GM19351 (cell line): ENCODE measurements at regions not wholly inside any gene's neighbourhood (a gene's known extent, or its start where the extent isn't known, plus 50 kb on each side); places are given as distances from the start of the nearest gene placed in this dataset.
A peak's percentile ranks its signal among the peaks of the same experiment; 100 is the strongest.

Experiments used
- ATAC-seq: cut with Tn5 transposase; IDR thresholded peaks from one replicate; pipeline ENCODE4 v1.9.1; 2021; ENCODE audit warnings: mild to moderate bottlenecking, moderate library complexity; ENCODE audit not compliant: unreplicated experiment

- no peak for ATAC-seq
Observed at GRCh38 chr2:15040429-15041084, 408.0 kb downstream of the LRATD1 start.

GRCh38 chr2:15041429-15041837 lies 408.9 kb downstream of the LRATD1 start:
- ATAC-seq, result no peak

GRCh38 chr2:15042801-15043217 lies 410.3 kb downstream of the LRATD1 start:
- no peak for ATAC-seq

- ATAC-seq, result no peak
Observed at GRCh38 chr2:15043336-15044058, 411.0 kb downstream of the LRATD1 start.

GRCh38 chr2:15045054-15045453 lies 412.5 kb downstream of the LRATD1 start:
- ATAC-seq, result no peak

GRCh38 chr2:15047184-15047583 lies 414.7 kb downstream of the LRATD1 start:
- ATAC-seq, result no peak

GRCh38 chr2:15048000-15048399 lies 415.5 kb downstream of the LRATD1 start:
- ATAC-seq, result no peak

- ATAC-seq, result no peak
Observed at GRCh38 chr2:15049096-15049993, 416.8 kb downstream of the LRATD1 start.

- ATAC-seq, result no peak
Observed at GRCh38 chr2:15050483-15050882, 418.0 kb downstream of the LRATD1 start.

- no peak for ATAC-seq
Observed at GRCh38 chr2:15053542-15053941, 421.0 kb downstream of the LRATD1 start.

GRCh38 chr2:15058015-15058720 lies 425.7 kb downstream of the LRATD1 start:
- peak; percentile 80 for ATAC-seq

GRCh38 chr2:15058721-15059157 lies 426.2 kb downstream of the LRATD1 start:
- no peak for ATAC-seq

GRCh38 chr2:15059870-15060512 lies 427.5 kb downstream of the LRATD1 start:
- ATAC-seq, result no peak

GRCh38 chr2:15061268-15061667 lies 428.8 kb downstream of the LRATD1 start:
- no peak for ATAC-seq

- no peak for ATAC-seq
Observed at GRCh38 chr2:15066138-15066537, 433.6 kb downstream of the LRATD1 start.

- no peak for ATAC-seq
Observed at GRCh38 chr2:15069149-15069548, 436.6 kb downstream of the LRATD1 start.

- ATAC-seq, result no peak
Observed at GRCh38 chr2:15072836-15073235, 440.3 kb downstream of the LRATD1 start.

- ATAC-seq, result no peak
Observed at GRCh38 chr2:15073664-15074063, 441.1 kb downstream of the LRATD1 start.

- no peak for ATAC-seq
Observed at GRCh38 chr2:15074319-15074718, 441.8 kb downstream of the LRATD1 start.
